Neural progenitor cell (in vitro differentiated cells): ENCODE measurements at regions not wholly inside any gene's neighbourhood (a gene's known extent, or its start where the extent isn't known, plus 50 kb on each side); places are given as distances from the start of the nearest gene placed in this dataset.

Source experiments
- DNase-seq: peaks from one replicate; pipeline ENCODE4 v3.0.0-alpha.2; 2016; ENCODE audit warnings: low spot score
- H2AFZ ChIP-seq: fragments of 200-600 bp; sonication (generic); replicated peaks from 2 replicates; pipeline ENCODE4 v1.6.1; 2016; ENCODE audit warnings: antibody characterized with exemption
- H3F3A ChIP-seq: fragments of 200-600 bp; sonication (generic); 2 replicates; pipeline ENCODE4 v1.6.1; 2016; ENCODE audit warnings: antibody characterized with exemption, low read depth
- H3K27ac ChIP-seq: fragments of 200-600 bp; sonication (generic); 2 replicates; pipeline ENCODE4 v1.5.1; 2016; ENCODE audit warnings: mild to moderate bottlenecking
- H3K27me3 ChIP-seq: fragments of 200-600 bp; sonication (generic); 2 replicates; pipeline ENCODE4 v1.6.1; 2016; ENCODE audit warnings: mild to moderate bottlenecking, moderate library complexity
- H3K36me3 ChIP-seq: fragments of 200-600 bp; sonication (generic); 2 replicates; pipeline ENCODE4 v1.5.1; 2016
- H3K4me1 ChIP-seq: fragments of 200-600 bp; sonication (generic); 2 replicates; pipeline ENCODE4 v1.6.1; 2016; ENCODE audit warnings: mixed run types
- H3K4me2 ChIP-seq: fragments of 200-600 bp; sonication (generic); 2 replicates; pipeline ENCODE4 v1.6.1; 2016
- H3K4me3 ChIP-seq: fragments of 200-600 bp; sonication (generic); 2 replicates; pipeline ENCODE4 v1.5.1; 2016
- H3K79me2 ChIP-seq: fragments of 200-600 bp; sonication (generic); 2 replicates; pipeline ENCODE4 v1.6.1; 2016; ENCODE audit warnings: low read depth
- H3K9ac ChIP-seq: fragments of 200-600 bp; sonication (generic); 2 replicates; pipeline ENCODE4 v1.6.1; 2016
- H3K9me3 ChIP-seq: fragments of 200-600 bp; sonication (generic); 2 replicates; pipeline ENCODE4 v1.5.1; 2016; ENCODE audit warnings: low read depth
- H4K20me1 ChIP-seq: fragments of 200-600 bp; sonication (generic); 2 replicates; pipeline ENCODE4 v1.6.1; 2016; ENCODE audit warnings: low read depth
- H3K27ac Mint-ChIP-seq: 3 replicates; pipeline ENCODE4 v1.8.0; 2021; ENCODE audit warnings: mixed read lengths
- H3K27me3 Mint-ChIP-seq: 2 replicates; pipeline ENCODE4 v1.8.0; 2022; ENCODE audit warnings: low read depth, mild to moderate bottlenecking, inconsistent platforms, moderate library complexity, mixed read lengths; ENCODE audit not compliant: insufficient read depth
- H3K36me3 Mint-ChIP-seq: 3 replicates; pipeline ENCODE4 v1.8.0; 2021; ENCODE audit warnings: mixed read lengths
- H3K4me1 Mint-ChIP-seq: 3 replicates; pipeline ENCODE4 v1.8.0; 2021; ENCODE audit warnings: mixed read lengths
- H3K4me3 Mint-ChIP-seq: 3 replicates; pipeline ENCODE4 v1.8.0; 2021; ENCODE audit warnings: mild to moderate bottlenecking, moderate library complexity, mixed read lengths
- H3K9me3 Mint-ChIP-seq: 3 replicates; pipeline ENCODE4 v1.8.0; 2020; ENCODE audit warnings: mixed read lengths
- CTCF ChIP-seq: fragments of 200-600 bp; sonication (generic); IDR thresholded peaks from 2 replicates; pipeline ENCODE4 v1.5.1; 2017; ENCODE audit warnings: antibody characterized with exemption, mild to moderate bottlenecking
- EZH2 ChIP-seq: fragments of 200-600 bp; sonication (generic); IDR thresholded peaks from 2 replicates; pipeline ENCODE4 v1.6.1; 2017; ENCODE audit warnings: antibody characterized with exemption, mild to moderate bottlenecking, moderate library complexity
- EZH2phosphoT487 ChIP-seq: fragments of 200-600 bp; sonication (generic); IDR thresholded peaks from 2 replicates; pipeline ENCODE4 v1.6.1; 2017; ENCODE audit warnings: antibody characterized with exemption

GRCh38 chr10:130470973-130471372 is 334.8 kb downstream of the GLRX3 start:
- H3K27me3 Mint-ChIP-seq: peaks cover 9% of the 10 kb centered on the region
- TF ChIP-seq CTCF (no peak), EZH2phosphoT487 (no peak), EZH2 (no peak)
- no peak overlapping the region for H2AFZ ChIP-seq
- no peak for DNase-seq
- no peak overlapping the region for H3K4me2 ChIP-seq
- H3K4me3 ChIP-seq: no peak overlapping the region
- H3K9me3 ChIP-seq: no peaks in the 10 kb centered on the region
- no peaks in the 10 kb centered on the region for H3K4me1 ChIP-seq
- peaks cover 14% of the 10 kb centered on the region for H3K9me3 Mint-ChIP-seq
- no peaks in the 10 kb centered on the region for H4K20me1 ChIP-seq
- H3K9ac ChIP-seq: no peak overlapping the region
- no peaks in the 10 kb centered on the region for H3K36me3 Mint-ChIP-seq
- no peaks in the 10 kb centered on the region for H3K79me2 ChIP-seq
- H3K27ac Mint-ChIP-seq: no peak overlapping the region
- no peaks in the 10 kb centered on the region for H3K27me3 ChIP-seq
- no peak overlapping the region for H3K27ac ChIP-seq
- no peak overlapping the region for H3K4me3 Mint-ChIP-seq
- no peaks in the 10 kb centered on the region for H3F3A ChIP-seq
- no peaks in the 10 kb centered on the region for H3K36me3 ChIP-seq
- no peaks in the 10 kb centered on the region for H3K4me1 Mint-ChIP-seq

- no peaks in the 10 kb centered on the region for H3K36me3 Mint-ChIP-seq
- no peak overlapping the region for H3K27ac Mint-ChIP-seq
These were observed 335.3 kb downstream of the GLRX3 start for GRCh38 chr10:130471486-130471885.

GRCh38 chr10:130472236-130472635 is 336.0 kb downstream of the GLRX3 start:
- H2AFZ ChIP-seq: no peak overlapping the region
- no peak overlapping the region for H3K27ac ChIP-seq
- H3F3A ChIP-seq: no peaks in the 10 kb centered on the region
- H3K4me1 ChIP-seq: no peaks in the 10 kb centered on the region
- no peak overlapping the region for H3K4me2 ChIP-seq
- H3K36me3 Mint-ChIP-seq: no peaks in the 10 kb centered on the region
- no peaks in the 10 kb centered on the region for H3K4me1 Mint-ChIP-seq
- no peak for DNase-seq
- H3K9me3 Mint-ChIP-seq: peaks cover 14% of the 10 kb centered on the region
- peaks cover 10% of the 10 kb centered on the region for H3K27me3 Mint-ChIP-seq
- no peak overlapping the region for H3K4me3 ChIP-seq
- H3K9me3 ChIP-seq: no peaks in the 10 kb centered on the region
- H3K27ac Mint-ChIP-seq: no peak overlapping the region
- H3K4me3 Mint-ChIP-seq: no peak overlapping the region
- no peaks in the 10 kb centered on the region for H3K79me2 ChIP-seq
- no peaks in the 10 kb centered on the region for H3K36me3 ChIP-seq
- TF ChIP-seq CTCF (no peak), EZH2phosphoT487 (no peak), EZH2 (no peak)
- no peaks in the 10 kb centered on the region for H3K27me3 ChIP-seq
- H4K20me1 ChIP-seq: no peaks in the 10 kb centered on the region
- H3K9ac ChIP-seq: no peak overlapping the region

More at GRCh38 chr10:130471486-130471885, 335.3 kb downstream of the GLRX3 start:
- Histone ChIP-seq H3K4me3 (no peak overlapping the region), H3K4me1 (no peaks in the 10 kb centered on the region), H3K27ac (no peak overlapping the region), H3K27me3 (no peaks in the 10 kb centered on the region), H3K9ac (no peak overlapping the region), H3K4me2 (no peak overlapping the region), H3K9me3 (no peaks in the 10 kb centered on the region), H3K79me2 (no peaks in the 10 kb centered on the region), H3K36me3 (no peaks in the 10 kb centered on the region), H2AFZ (no peak overlapping the region), H3F3A (no peaks in the 10 kb centered on the region), H4K20me1 (no peaks in the 10 kb centered on the region)
- no peak overlapping the region for H3K4me3 Mint-ChIP-seq
- H3K4me1 Mint-ChIP-seq: no peaks in the 10 kb centered on the region
- TF ChIP-seq EZH2 (no peak), EZH2phosphoT487 (no peak), CTCF (no peak)
- DNase-seq: no peak
- peaks cover 14% of the 10 kb centered on the region for H3K9me3 Mint-ChIP-seq
- peaks cover 9% of the 10 kb centered on the region for H3K27me3 Mint-ChIP-seq
